Suprapubic skin (tissue), 4 donors: ENCODE measurements at regions not wholly inside any gene's neighbourhood (a gene's known extent, or its start where the extent isn't known, plus 50 kb on each side); places are given as distances from the start of the nearest gene placed in this dataset.

Experiments
- EP300 ChIP-seq: sonication (generic); formaldehyde crosslinking; IDR thresholded peaks from one replicate; pipeline ENCODE4 v1.6.1; 2017; ENCODE audit warnings: antibody characterized with exemption
- POLR2A ChIP-seq, 2 donors: fragments of 450-650 bp; IDR thresholded peaks; one replicate each; pipeline ENCODE4 v1.6.1; 2017; ENCODE audit warnings: antibody characterized with exemption in 2 of 2, mild to moderate bottlenecking in 2 of 2, moderate library complexity in 2 of 2
- POLR2AphosphoS5 ChIP-seq, 3 donors: sonication (generic); formaldehyde crosslinking; IDR thresholded peaks; one replicate each; pipeline ENCODE4 v1.6.1; 2017; ENCODE audit warnings: antibody characterized with exemption in 3 of 3
- TF ChIP-seq, protein P1 (sequence below), 2 donors: fragments of 200-600 bp in 1 of 2; fragments of 450-650 bp in 1 of 2; sonication (generic) in 1 of 2; IDR thresholded peaks; one replicate each; pipeline ENCODE4 v1.5.1; 2016 to 2019; ENCODE audit warnings: antibody characterized with exemption in 2 of 2, mild to moderate bottlenecking in 1 of 2, moderate library complexity in 1 of 2

DNA sequence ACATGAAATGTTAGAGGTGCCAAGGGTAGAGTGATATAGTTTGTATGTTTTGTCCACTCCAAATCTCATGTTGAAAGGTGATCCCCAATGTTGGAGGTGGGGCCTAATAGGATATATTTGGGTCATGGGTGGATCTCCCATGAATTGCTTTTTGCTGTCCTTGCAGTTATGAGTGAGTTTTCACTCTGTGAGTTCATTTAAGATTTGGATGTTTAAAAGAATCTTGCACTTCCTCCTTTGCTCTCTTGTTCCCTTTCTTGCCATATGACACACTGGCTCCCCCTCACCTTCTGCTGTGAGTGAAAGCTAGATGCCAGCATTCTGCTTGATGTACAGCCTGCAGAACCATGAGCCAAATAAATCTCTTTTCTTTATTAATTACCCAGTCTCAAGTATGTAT is 269.2 kb downstream of the ZWINT start:
- TF ChIP-seq, protein P1, sequence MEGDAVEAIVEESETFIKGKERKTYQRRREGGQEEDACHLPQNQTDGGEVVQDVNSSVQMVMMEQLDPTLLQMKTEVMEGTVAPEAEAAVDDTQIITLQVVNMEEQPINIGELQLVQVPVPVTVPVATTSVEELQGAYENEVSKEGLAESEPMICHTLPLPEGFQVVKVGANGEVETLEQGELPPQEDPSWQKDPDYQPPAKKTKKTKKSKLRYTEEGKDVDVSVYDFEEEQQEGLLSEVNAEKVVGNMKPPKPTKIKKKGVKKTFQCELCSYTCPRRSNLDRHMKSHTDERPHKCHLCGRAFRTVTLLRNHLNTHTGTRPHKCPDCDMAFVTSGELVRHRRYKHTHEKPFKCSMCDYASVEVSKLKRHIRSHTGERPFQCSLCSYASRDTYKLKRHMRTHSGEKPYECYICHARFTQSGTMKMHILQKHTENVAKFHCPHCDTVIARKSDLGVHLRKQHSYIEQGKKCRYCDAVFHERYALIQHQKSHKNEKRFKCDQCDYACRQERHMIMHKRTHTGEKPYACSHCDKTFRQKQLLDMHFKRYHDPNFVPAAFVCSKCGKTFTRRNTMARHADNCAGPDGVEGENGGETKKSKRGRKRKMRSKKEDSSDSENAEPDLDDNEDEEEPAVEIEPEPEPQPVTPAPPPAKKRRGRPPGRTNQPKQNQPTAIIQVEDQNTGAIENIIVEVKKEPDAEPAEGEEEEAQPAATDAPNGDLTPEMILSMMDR (IDR thresholded peaks at IDR 0.05): no peak
- TF ChIP-seq POLR2A (IDR thresholded peaks at IDR 0.05): no peak
- TF ChIP-seq POLR2AphosphoS5 (IDR thresholded peaks at IDR 0.05): no peak
- no peak for TF ChIP-seq EP300
